GM12872 (cell line): ENCODE measurements at regions not wholly inside any gene's neighbourhood (a gene's known extent, or its start where the extent isn't known, plus 50 kb on each side); places are given as distances from the start of the nearest gene placed in this dataset.

ENCODE experiments used
- TF ChIP-seq, protein P1 (sequence below): IDR thresholded peaks from 3 replicates; pipeline ENCODE4 v1.5.1; 2011; ENCODE audit warnings: low read depth, mild to moderate bottlenecking, low read length, moderate library complexity; ENCODE audit not compliant: insufficient read depth

DNA sequence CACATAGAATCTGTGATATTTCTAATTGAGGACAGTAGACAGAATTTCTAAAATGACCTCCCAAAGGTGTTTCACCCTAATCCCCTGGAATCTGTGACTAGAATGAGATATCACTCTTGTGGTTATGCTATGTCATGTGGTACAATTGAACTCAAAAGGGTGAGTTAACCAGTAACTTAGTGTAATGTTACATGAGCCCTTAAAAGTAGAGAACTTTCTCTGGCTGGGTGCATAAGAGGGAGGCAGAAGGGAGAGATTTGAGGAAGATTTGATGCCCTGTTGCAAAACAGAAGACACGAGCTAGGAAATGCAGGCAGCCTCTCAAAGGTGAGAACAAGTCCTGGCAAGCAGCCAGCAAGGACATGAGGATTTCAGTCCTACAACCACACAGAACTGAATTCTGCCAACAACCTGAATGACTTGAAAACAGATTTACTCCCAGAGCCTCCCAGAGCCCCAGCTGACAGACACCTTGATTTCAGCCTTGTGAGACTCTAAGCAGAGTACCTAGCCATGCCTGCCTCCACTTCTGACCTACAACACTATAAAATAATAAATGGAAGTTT is 160.3 kb downstream of the MTHFS start:
- TF ChIP-seq, protein P1, sequence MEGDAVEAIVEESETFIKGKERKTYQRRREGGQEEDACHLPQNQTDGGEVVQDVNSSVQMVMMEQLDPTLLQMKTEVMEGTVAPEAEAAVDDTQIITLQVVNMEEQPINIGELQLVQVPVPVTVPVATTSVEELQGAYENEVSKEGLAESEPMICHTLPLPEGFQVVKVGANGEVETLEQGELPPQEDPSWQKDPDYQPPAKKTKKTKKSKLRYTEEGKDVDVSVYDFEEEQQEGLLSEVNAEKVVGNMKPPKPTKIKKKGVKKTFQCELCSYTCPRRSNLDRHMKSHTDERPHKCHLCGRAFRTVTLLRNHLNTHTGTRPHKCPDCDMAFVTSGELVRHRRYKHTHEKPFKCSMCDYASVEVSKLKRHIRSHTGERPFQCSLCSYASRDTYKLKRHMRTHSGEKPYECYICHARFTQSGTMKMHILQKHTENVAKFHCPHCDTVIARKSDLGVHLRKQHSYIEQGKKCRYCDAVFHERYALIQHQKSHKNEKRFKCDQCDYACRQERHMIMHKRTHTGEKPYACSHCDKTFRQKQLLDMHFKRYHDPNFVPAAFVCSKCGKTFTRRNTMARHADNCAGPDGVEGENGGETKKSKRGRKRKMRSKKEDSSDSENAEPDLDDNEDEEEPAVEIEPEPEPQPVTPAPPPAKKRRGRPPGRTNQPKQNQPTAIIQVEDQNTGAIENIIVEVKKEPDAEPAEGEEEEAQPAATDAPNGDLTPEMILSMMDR = no peak

DNA sequence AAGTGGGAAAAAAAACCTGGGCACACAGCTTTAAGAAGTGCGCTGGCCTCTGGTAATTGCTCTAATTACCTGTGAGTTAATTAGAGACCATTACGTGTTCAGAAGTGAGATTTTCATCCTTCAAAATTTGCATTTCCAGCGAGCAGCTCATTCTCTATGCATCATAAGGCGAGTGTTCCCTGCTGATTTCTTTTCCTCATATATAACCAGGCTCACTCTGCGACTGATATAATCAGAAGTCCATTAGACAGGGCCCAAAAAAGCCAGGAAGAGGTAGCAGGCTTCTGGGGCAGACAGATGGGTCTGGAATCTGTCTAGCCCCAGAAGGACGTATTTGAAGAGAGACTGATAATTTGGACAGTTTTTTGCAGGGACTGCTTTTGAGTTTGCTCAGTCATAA is 158.7 kb downstream of the MTHFS start:
- TF ChIP-seq, protein P1 = no peak

DNA sequence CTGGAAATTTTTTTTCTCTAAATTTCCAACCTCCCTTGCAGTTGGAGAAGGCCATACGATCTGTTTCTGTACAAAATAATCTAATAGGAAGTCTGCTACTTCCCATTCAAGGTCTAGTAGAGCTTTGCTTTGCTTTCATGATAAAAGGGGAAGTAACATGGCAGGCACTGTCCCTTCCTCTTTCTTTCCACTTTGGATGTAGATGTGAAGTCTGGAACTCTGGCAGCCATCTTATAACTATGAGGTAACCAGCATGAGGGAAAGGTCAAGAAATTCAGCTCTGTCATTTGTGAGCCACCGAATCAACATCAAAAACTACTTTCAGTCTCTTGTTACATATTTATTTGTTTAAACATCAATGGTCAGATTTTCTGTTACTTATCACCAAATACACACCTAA is 156.3 kb downstream of the MTHFS start:
- TF ChIP-seq, protein P1 = no peak

DNA sequence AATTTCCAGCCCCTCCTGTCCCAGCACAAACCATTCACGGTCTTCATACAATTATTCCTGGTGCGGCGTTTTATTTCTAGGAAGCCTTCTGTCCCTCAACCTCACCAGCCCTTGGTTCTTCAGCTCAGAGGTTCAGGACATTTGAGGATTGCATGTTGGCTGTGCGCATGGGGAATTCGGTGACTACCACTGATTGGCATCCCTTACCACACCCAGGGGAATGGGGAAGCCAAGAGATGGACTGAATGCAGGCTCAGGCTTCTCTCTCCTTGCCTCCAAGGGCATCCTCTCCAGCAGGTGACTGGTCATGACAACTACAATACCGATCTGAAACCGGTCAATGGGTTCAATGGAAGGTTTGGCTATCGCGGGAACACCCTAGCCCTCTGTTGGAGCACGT is 153.8 kb downstream of the MTHFS start:
- TF ChIP-seq, protein P1 = no peak

DNA sequence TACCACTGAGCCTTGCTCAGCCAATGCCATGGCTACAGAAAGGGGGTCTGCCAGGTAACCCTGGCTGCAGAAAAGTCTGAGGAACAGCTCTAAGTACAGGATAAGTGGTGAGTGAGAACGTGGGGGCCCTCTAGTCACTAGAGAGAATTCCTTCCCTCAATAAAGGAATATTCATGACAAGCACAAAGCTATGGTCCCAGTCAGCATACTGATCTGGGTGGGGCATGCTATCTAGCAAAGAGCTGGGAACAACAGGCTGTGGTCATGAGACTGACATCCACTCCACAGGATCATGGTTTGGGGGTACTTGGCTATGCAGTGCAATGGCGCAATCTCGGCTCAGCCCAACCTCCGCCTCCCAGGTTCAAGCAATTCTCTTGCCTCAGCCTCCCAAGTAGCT is 140.4 kb downstream of the MTHFS start:
- TF ChIP-seq, protein P1 = no peak

DNA sequence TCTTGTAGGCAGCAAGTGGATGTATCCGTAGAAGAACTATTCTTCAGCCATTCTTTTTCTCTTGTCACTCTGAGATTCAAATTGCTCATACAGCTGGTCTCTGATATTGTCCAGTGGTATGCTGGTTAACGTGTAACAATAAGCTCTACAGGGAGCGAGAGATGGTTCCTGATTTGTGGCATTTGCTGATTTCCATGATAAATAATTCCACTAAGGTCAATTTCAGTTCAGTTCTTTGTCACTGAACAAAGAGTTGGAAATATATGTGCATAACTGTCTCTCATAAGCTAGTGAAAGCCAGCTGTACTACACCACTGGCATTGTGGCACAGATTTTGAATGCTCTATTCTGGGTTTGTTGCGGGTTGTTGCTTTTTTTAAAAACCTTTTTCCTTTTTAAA is 131.7 kb downstream of the MTHFS start:
- TF ChIP-seq, protein P1 = no peak

DNA sequence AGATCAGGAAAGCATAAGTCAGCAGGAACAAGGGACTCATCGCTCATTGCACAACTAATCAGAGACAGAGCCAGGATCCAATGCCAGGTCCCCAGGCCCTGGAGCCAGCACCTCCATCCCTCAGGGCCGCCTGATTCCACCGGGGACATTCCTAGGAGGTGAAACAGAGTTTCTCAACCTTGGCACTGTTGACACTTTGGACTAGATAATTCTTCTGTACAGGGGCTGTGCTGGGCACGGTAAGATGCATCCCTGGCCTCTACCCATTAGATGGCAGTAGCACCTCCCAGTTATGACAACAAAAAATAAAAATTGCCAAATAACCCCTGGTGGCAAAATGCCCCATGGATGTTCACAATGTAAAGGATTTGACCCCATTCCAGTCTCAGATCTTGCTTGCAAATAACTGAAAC is 127.7 kb downstream of the MTHFS start:
- TF ChIP-seq, protein P1 = peak; percentile 63
